ENCODE measurements at regions not wholly inside any gene's neighbourhood (a gene's known extent, or its start where the extent isn't known, plus 50 kb on each side); places are given as distances from the start of the nearest gene placed in this dataset.

DNA sequence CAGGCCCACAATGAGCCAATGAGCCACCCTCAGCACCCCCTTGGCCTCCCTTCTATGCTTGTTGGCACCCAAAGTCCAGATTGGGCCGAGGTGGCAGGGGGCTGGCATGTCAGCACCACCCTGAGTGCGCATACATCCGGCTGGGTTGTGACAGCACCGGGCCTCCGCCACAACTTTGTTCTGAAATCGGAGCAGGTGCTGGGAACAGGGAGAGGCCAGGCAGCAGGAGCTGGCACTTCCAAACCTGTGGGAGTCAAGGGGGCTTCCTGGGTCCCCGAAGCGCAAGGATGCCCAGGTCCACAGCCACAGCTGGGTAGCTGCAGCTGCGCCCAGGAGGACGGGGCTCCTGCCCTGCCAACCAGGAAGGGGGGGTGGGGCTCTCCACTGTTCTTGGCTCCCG is 1911.9 kb upstream of the WWC1 start:
- no peak for TF ChIP-seq RXRA (IDR thresholded peaks at IDR 0.05)
- TF ChIP-seq JUND (IDR thresholded peaks at IDR 0.05), result no peak
- no peak for TF ChIP-seq FOXA1 (IDR thresholded peaks at IDR 0.05)
- TF ChIP-seq GABPA (IDR thresholded peaks at IDR 0.05 in 1 of 2, conservative IDR thresholded peaks at IDR 0.05 in 1 of 2), result no peak
- TF ChIP-seq, protein P1, sequence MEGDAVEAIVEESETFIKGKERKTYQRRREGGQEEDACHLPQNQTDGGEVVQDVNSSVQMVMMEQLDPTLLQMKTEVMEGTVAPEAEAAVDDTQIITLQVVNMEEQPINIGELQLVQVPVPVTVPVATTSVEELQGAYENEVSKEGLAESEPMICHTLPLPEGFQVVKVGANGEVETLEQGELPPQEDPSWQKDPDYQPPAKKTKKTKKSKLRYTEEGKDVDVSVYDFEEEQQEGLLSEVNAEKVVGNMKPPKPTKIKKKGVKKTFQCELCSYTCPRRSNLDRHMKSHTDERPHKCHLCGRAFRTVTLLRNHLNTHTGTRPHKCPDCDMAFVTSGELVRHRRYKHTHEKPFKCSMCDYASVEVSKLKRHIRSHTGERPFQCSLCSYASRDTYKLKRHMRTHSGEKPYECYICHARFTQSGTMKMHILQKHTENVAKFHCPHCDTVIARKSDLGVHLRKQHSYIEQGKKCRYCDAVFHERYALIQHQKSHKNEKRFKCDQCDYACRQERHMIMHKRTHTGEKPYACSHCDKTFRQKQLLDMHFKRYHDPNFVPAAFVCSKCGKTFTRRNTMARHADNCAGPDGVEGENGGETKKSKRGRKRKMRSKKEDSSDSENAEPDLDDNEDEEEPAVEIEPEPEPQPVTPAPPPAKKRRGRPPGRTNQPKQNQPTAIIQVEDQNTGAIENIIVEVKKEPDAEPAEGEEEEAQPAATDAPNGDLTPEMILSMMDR (IDR thresholded peaks at IDR 0.05; ENCODE audit: low read depth, low read length, missing input control), result no peak
- TF ChIP-seq, protein P2, sequence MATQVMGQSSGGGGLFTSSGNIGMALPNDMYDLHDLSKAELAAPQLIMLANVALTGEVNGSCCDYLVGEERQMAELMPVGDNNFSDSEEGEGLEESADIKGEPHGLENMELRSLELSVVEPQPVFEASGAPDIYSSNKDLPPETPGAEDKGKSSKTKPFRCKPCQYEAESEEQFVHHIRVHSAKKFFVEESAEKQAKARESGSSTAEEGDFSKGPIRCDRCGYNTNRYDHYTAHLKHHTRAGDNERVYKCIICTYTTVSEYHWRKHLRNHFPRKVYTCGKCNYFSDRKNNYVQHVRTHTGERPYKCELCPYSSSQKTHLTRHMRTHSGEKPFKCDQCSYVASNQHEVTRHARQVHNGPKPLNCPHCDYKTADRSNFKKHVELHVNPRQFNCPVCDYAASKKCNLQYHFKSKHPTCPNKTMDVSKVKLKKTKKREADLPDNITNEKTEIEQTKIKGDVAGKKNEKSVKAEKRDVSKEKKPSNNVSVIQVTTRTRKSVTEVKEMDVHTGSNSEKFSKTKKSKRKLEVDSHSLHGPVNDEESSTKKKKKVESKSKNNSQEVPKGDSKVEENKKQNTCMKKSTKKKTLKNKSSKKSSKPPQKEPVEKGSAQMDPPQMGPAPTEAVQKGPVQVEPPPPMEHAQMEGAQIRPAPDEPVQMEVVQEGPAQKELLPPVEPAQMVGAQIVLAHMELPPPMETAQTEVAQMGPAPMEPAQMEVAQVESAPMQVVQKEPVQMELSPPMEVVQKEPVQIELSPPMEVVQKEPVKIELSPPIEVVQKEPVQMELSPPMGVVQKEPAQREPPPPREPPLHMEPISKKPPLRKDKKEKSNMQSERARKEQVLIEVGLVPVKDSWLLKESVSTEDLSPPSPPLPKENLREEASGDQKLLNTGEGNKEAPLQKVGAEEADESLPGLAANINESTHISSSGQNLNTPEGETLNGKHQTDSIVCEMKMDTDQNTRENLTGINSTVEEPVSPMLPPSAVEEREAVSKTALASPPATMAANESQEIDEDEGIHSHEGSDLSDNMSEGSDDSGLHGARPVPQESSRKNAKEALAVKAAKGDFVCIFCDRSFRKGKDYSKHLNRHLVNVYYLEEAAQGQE (IDR thresholded peaks at IDR 0.05), result no peak
- TF ChIP-seq, protein P3, sequence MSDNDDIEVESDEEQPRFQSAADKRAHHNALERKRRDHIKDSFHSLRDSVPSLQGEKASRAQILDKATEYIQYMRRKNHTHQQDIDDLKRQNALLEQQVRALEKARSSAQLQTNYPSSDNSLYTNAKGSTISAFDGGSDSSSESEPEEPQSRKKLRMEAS (IDR thresholded peaks at IDR 0.05), result no peak
- no peak for TF ChIP-seq EGR1 (IDR thresholded peaks at IDR 0.05; ENCODE audit: low read depth in 2 of 2)
- no peak for TF ChIP-seq RAD21 (IDR thresholded peaks at IDR 0.05)

Measured in liver (tissue), 3 donors.